ENCODE measurements at regions not wholly inside any gene's neighbourhood (a gene's known extent, or its start where the extent isn't known, plus 50 kb on each side); places are given as distances from the start of the nearest gene placed in this dataset.

- TF ChIP-seq CTCF (IDR thresholded peaks at IDR 0.05), result no peak
Observed at GRCh38 chr6:14375930-14376329, 258.4 kb downstream of the CD83 start.

GRCh38 chr6:14379568-14379967 is 262.0 kb downstream of the CD83 start:
- H3K4me3 ChIP-seq, result no peak overlapping the region
- no peak for TF ChIP-seq CTCF (IDR thresholded peaks at IDR 0.05)
- H3K27ac ChIP-seq, result no peak overlapping the region
- no peak for DNase-seq (ENCODE audit: low spot score)

More at GRCh38 chr6:14375930-14376329, 258.4 kb downstream of the CD83 start:
- DNase-seq (ENCODE audit: low spot score), result no peak
- no peak overlapping the region for H3K27ac ChIP-seq
- no peak overlapping the region for H3K4me3 ChIP-seq

GRCh38 chr6:14380086-14380820 is 262.7 kb downstream of the CD83 start:
- no peak for DNase-seq (ENCODE audit: low spot score)
- Histone ChIP-seq H3K4me3 (no peak overlapping the region), H3K27ac (no peak overlapping the region)
- TF ChIP-seq CTCF (IDR thresholded peaks at IDR 0.05), result no peak

DNA sequence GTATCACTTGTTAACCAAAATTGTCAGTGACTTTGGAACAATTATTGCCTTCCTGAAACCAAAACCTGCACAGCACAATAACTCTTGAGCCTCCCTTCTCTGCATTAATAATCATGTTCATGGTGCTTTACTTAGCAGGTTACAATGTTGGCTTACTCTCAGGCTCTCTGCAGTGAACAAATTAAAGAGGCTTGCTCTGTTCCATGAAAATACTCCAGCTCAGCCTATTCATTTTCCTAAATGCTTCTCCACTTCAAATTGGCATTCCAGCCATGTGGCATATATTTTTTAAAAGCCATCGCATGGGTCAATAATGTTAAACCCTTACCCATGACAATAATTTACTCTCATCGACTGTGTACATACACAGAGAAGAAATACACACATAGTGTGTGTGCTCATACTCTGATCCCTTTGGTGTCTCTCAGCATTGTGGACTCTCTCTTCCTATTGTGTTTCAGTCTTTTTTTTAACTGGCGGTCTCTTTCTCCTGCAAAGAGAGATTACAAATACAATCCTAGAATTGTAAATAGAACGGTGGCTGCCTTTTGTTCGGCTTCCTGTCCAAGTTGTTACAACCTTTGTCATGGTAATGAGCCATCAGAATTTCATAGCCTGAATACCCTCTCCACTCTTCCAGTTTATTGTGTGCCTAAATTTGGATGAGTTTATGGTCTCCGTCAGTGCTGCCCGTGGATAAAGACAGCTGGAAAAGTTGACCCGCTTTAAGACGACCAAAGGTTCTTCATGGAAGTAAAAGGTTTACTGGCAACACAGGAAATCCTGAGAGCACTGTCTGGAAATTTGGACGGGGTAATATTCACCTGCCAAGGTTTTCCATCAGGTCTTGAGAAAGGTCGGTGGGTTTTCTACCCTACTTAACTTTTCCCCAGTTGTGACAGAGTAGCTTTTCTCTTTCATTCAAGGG is 263.6 kb downstream of the CD83 start:
- no peak for TF ChIP-seq CTCF (IDR thresholded peaks at IDR 0.05)
- Histone ChIP-seq H3K4me3 (no peak overlapping the region), H3K27ac (no peak overlapping the region)
- DNase-seq (ENCODE audit: low spot score), result no peak

DNA sequence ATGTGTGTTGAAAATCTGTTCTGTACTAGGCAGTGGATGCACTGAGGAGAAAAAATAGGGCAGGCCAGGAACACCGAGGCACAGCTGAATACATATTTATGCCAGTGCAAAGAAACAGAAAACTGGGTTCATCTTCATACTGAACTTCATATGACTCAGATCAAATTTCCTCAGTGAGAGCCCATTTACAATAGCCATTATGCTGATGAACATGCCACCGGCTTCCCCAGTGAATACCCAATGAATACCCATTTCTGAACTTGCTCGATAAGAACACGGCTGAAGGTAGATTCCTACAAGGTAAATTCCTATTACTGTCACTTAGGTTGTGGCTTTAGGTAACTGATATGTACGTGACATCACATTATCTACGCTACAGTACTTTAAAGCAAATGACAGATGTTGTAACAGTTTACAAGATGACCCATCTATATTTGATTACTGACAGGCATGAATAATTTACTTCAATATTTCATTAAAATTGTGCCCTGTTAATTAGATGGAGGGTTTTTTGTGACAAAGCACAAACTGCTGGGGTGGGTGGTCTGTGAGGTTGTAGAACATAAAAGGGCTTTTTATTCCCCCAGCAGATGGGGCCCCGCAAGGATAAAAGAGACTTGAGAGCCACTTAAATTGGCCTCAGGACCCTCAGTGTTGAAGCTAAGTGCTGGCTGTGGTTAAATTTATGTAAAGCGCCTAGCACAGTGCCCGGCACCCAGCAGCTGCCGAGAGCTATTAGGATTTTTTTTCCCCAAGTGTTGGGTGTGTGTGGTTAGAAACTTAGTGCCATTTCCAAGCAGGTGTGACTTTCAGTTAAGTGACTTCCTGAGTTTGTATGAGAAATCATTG is 264.5 kb downstream of the CD83 start:
- Histone ChIP-seq H3K4me3 (no peak overlapping the region), H3K27ac (no peak overlapping the region)
- no peak for DNase-seq (ENCODE audit: low spot score)
- no peak for TF ChIP-seq CTCF (IDR thresholded peaks at IDR 0.05)

DNA sequence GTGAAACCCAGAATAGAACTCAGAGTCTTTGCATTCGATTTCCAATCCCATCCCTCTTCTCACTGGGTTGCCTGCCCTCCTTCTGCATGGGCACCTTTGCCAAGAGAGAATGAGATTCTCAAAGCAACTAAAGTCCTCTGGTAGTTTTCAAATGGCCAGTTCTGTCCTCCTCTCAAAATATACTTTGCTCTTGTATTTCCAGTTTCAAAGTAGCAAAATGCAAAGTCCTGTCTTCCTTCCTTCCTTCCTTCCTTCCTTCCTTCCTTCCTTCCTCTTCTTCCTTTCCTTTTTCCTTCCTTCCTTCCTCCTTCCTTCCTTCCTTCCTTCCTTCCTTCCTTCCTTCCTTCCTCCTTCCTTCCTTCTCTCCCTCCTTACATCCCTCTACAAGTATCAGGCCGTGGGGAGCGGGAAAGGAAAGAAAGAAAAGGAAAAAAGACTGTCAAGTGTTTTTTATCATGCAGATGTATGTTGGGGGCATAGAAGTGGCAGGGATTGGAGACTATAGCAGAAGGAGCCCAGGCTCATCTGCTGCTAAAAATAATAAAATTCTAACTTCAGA is 265.2 kb downstream of the CD83 start:
- Histone ChIP-seq H3K4me3 (no peak overlapping the region), H3K27ac (no peak overlapping the region)
- TF ChIP-seq CTCF (IDR thresholded peaks at IDR 0.05), result no peak
- no peak for DNase-seq (ENCODE audit: low spot score)

Measured in coronary artery (tissue), 2 donors.